ENCODE measurements at regions not wholly inside any gene's neighbourhood (a gene's known extent, or its start where the extent isn't known, plus 50 kb on each side); places are given as distances from the start of the nearest gene placed in this dataset.

GRCh38 chr19:31601855-31602254 lies 252.6 kb upstream of the TSHZ3 start:
- TF ChIP-seq CTCF (IDR thresholded peaks at IDR 0.05; ENCODE audit: low read depth, low read length) (no peak), EZH2phosphoT487 (IDR thresholded peaks at IDR 0.05; ENCODE audit: low read depth) (no peak)

Measured in OCI-LY3 (cell line).